ENCODE measurements at regions not wholly inside any gene's neighbourhood (a gene's known extent, or its start where the extent isn't known, plus 50 kb on each side); places are given as distances from the start of the nearest gene placed in this dataset.

DNA sequence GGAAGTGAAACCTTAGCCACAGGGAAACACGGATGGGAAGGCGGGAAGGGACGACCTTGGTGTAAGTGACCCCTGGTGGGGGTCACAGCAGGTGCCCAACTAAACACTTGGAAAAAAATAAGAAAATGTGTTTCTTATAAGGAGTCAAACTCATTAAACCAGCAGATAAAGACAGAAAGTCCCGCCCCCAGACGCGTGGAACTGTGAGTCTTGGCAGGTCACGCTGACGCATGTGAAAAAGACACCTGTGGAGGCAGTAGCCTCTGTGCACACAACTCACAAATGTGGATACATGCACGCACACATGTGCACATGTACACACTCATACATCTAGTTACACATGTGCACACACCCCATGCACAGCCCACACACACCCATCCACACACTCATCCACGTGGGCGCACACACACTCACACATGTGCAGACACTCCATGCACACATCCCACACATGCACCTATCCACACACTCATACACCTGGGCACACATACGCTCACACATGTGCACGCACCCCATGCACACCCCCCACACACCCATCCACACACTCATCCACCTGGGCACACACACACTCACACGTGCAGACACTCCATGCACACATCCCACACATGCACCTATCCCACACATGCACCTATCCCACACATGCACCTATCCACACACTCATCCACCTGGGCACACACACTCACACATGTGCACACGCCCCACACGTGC, 432.4 kb downstream of the SOX9 start:
- TF ChIP-seq, protein P1, sequence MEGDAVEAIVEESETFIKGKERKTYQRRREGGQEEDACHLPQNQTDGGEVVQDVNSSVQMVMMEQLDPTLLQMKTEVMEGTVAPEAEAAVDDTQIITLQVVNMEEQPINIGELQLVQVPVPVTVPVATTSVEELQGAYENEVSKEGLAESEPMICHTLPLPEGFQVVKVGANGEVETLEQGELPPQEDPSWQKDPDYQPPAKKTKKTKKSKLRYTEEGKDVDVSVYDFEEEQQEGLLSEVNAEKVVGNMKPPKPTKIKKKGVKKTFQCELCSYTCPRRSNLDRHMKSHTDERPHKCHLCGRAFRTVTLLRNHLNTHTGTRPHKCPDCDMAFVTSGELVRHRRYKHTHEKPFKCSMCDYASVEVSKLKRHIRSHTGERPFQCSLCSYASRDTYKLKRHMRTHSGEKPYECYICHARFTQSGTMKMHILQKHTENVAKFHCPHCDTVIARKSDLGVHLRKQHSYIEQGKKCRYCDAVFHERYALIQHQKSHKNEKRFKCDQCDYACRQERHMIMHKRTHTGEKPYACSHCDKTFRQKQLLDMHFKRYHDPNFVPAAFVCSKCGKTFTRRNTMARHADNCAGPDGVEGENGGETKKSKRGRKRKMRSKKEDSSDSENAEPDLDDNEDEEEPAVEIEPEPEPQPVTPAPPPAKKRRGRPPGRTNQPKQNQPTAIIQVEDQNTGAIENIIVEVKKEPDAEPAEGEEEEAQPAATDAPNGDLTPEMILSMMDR (IDR thresholded peaks at IDR 0.05; ENCODE audit: insufficient read depth, low read length, poor library complexity, severe bottlenecking): no peak
- TF ChIP-seq EZH2phosphoT487 (conservative IDR thresholded peaks at IDR 0.05; ENCODE audit: low read length): no peak
